Right atrium auricular region (tissue), 2 donors: ENCODE measurements at regions not wholly inside any gene's neighbourhood (a gene's known extent, or its start where the extent isn't known, plus 50 kb on each side); places are given as distances from the start of the nearest gene placed in this dataset.

ENCODE experiments used
- DNase-seq: peaks from one replicate; pipeline ENCODE4 v3.0.0-alpha.2; 2019; ENCODE audit warnings: low spot score
- H3K27ac ChIP-seq, 2 donors: fragments of 200-600 bp; sonication (generic); 1 replicate in 1 of 2; 2 replicates in 1 of 2; pipeline ENCODE4 v1.5.1; 2016 to 2019
- H3K27me3 ChIP-seq, 2 donors: fragments of 200-600 bp; sonication (generic); one replicate each; pipeline versions ENCODE4 v1.5.1 to v1.6.0; 2017 to 2019
- H3K36me3 ChIP-seq: fragments of 200-600 bp; sonication (generic); one replicate; pipeline ENCODE4 v1.5.1; 2016
- H3K4me1 ChIP-seq, 2 donors: fragments of 200-600 bp; sonication (generic); one replicate each; pipeline versions ENCODE4 v1.5.1 to v1.6.0; 2017 to 2019
- H3K4me3 ChIP-seq, 2 donors: fragments of 200-600 bp; sonication (generic); 1 replicate in 1 of 2; 2 replicates in 1 of 2; pipeline ENCODE4 v1.5.1; 2017 to 2019; ENCODE audit warnings: mild to moderate bottlenecking in 1 of 2, moderate library complexity in 1 of 2
- H3K9me3 ChIP-seq, 2 donors: fragments of 200-600 bp; sonication (generic); one replicate each; pipeline ENCODE4 v1.5.1; 2019
- CTCF ChIP-seq, 2 donors: fragments of 200-600 bp; sonication (generic); IDR thresholded peaks; one replicate each; pipeline ENCODE4 v1.5.1; 2019; ENCODE audit warnings: antibody characterized with exemption in 2 of 2

GRCh38 chr3:162072656-162073164, 576.1 kb downstream of the OTOL1 start:
- no peak for DNase-seq
- H3K9me3 ChIP-seq = no peaks in the 10 kb centered on the region
- no peak overlapping the region for H3K27ac ChIP-seq
- no peaks in the 10 kb centered on the region for H3K36me3 ChIP-seq
- TF ChIP-seq CTCF (IDR thresholded peaks at IDR 0.05) = no peak
- no peaks in the 10 kb centered on the region for H3K27me3 ChIP-seq
- H3K4me1 ChIP-seq = no peaks in the 10 kb centered on the region
- H3K4me3 ChIP-seq = no peak overlapping the region

- H3K36me3 ChIP-seq = no peaks in the 10 kb centered on the region
- H3K4me1 ChIP-seq = no peaks in the 10 kb centered on the region
- TF ChIP-seq CTCF (IDR thresholded peaks at IDR 0.05) = no peak
- no peaks in the 10 kb centered on the region for H3K27me3 ChIP-seq
- DNase-seq = no peak
- H3K4me3 ChIP-seq = no peak overlapping the region
- no peaks in the 10 kb centered on the region for H3K9me3 ChIP-seq
- H3K27ac ChIP-seq = no peak overlapping the region
Observed at GRCh38 chr3:162073422-162073975, 576.9 kb downstream of the OTOL1 start.

- H3K27me3 ChIP-seq = no peaks in the 10 kb centered on the region
- no peak for DNase-seq
- H3K4me1 ChIP-seq = no peaks in the 10 kb centered on the region
- no peaks in the 10 kb centered on the region for H3K9me3 ChIP-seq
- no peak for TF ChIP-seq CTCF (IDR thresholded peaks at IDR 0.05)
- H3K4me3 ChIP-seq = no peak overlapping the region
- H3K27ac ChIP-seq = no peak overlapping the region
- no peaks in the 10 kb centered on the region for H3K36me3 ChIP-seq
Observed at GRCh38 chr3:162077108-162077507, 580.5 kb downstream of the OTOL1 start.

GRCh38 chr3:162082516-162082915, 585.9 kb downstream of the OTOL1 start:
- Histone ChIP-seq H3K4me3 (no peak overlapping the region), H3K4me1 (no peaks in the 10 kb centered on the region), H3K9me3 (no peaks in the 10 kb centered on the region), H3K27ac (no peak overlapping the region), H3K27me3 (no peaks in the 10 kb centered on the region), H3K36me3 (no peaks in the 10 kb centered on the region)
- no peak for DNase-seq
- no peak for TF ChIP-seq CTCF (IDR thresholded peaks at IDR 0.05)

GRCh38 chr3:162087361-162087760, 590.8 kb downstream of the OTOL1 start:
- Histone ChIP-seq H3K27me3 (no peaks in the 10 kb centered on the region), H3K27ac (no peak overlapping the region), H3K4me1 (no peaks in the 10 kb centered on the region), H3K36me3 (no peaks in the 10 kb centered on the region), H3K9me3 (no peaks in the 10 kb centered on the region), H3K4me3 (no peak overlapping the region)
- no peak for DNase-seq
- TF ChIP-seq CTCF (IDR thresholded peaks at IDR 0.05) = no peak

- no peak overlapping the region for H3K27ac ChIP-seq
- no peaks in the 10 kb centered on the region for H3K9me3 ChIP-seq
- no peak for TF ChIP-seq CTCF (IDR thresholded peaks at IDR 0.05)
Observed at GRCh38 chr3:162092751-162093150, 596.1 kb downstream of the OTOL1 start.

More at GRCh38 chr3:162092751-162093150, 596.1 kb downstream of the OTOL1 start:
- Histone ChIP-seq H3K27me3 (no peaks in the 10 kb centered on the region), H3K36me3 (no peaks in the 10 kb centered on the region), H3K4me3 (no peak overlapping the region), H3K4me1 (no peaks in the 10 kb centered on the region)
- no peak for DNase-seq
